Renal pelvis (tissue), 1 donor: ENCODE measurements at regions not wholly inside any gene's neighbourhood (a gene's known extent, or its start where the extent isn't known, plus 50 kb on each side); places are given as distances from the start of the nearest gene placed in this dataset.

Experiments used
- DNase-seq: peaks from one replicate; pipeline ENCODE4 v3.0.0-alpha.2; 2013

DNA sequence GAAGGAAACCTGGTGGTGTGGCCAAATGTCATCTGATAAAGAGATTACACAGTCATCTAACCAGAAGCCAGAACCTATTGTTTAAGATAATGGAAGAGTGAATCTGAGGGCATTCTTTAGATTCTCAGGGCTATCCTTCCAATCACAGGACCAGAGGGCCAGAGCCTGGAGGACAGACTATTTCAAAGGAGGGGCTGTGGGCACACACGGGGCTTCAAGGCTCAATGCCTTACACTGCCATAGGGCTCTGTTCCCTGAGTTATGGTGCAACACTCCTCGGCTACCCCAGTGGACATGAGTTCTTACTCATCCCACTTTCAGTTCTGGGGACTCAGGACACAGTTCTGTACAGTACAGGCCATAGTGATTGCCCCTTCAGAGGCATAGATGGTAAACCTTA is 343.9 kb upstream of the ALCAM start:
- DNase-seq: no peak

DNA sequence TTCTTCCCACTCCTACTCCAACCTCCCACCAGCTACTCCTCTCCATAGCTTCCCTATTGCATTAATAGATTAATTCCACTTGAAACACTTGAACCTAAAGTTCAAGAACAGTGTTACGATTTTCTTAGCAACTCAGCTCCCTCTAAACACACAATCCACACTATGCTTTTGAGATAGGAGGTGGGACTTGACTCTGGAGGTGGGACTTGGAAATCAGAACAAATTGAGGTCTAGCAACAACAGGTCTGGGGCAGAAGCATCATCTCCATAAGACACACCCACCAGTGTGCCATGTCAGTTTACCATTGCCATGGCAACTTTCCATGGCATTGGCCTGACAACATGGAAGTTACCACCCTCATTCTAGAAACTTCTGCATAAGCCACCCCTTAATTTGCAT is 336.5 kb upstream of the ALCAM start:
- DNase-seq: no peak

- DNase-seq: no peak
Observed at GRCh38 chr3:105032541-105032940, 334.2 kb upstream of the ALCAM start.

GRCh38 chr3:105033081-105033480 is 333.6 kb upstream of the ALCAM start:
- DNase-seq: no peak

DNA sequence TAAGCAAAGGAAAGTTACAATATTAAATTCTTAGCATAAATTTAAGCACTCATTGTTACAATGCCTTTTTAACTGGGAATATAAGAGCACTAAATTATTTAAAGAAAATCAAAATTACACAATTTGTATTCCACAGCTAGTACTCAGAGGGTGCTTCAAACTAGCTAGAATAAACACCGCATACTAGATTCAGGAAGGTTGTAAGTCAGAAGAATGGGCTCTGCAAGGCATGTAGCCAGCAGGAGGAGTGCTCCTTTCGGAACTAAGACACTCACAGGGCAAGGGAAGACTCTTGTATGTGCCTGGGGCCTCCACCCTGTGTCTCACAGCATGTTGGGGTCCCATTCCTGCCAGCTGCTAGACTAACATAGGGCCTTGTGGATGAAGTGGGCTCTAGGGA is 327.7 kb upstream of the ALCAM start:
- no peak for DNase-seq

DNA sequence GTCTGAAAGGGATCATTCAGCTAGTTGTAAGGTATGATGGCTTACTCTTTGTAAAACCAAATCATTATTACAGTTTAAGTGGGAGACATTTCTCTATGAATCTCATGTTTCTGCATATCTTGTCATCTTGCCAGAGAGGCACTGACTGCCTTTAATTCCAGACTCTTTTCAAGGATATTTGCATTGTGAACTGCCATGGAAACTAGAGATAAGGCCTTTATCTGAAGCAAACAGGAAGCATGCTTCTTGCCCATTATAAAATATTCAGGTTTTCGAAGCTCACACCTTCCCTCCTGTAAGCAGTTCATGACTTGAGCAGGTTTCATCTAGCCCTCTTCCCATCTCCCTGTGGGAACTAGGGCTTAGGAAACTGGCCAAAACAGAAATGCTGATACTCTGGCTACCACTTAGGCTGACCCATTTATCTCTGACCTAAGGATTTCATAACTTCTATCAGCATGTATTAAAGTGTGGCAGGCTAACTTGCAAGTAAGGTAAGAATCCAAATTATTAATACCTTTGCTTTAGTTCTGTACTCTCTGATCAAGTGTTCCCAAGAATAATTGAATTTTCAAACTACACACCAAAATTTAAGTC is 326.6 kb upstream of the ALCAM start:
- DNase-seq: no peak

DNA sequence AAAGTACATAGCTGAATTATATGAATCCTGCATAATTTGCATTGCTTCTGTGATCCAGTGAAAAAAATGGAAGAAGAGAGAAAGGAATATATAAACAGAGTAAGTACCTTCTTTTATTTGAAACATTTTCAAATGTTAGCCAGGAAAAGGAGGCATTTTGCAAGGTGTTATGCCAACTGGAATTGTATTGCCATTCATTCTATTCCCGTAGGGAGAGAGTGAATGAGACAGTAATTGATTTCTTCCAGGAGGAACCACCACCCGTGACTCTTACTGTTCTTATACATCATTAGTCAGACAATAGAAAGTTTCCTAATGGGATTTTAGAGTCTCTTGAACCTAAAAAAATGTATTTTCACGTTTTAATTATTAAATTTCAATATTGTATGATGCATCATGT is 324.1 kb upstream of the ALCAM start:
- no peak for DNase-seq

GRCh38 chr3:105051111-105051510 is 315.6 kb upstream of the ALCAM start:
- no peak for DNase-seq

- no peak for DNase-seq
Observed at GRCh38 chr3:105051972-105052371, 314.7 kb upstream of the ALCAM start.

GRCh38 chr3:105062853-105063252 is 303.9 kb upstream of the ALCAM start:
- DNase-seq: peak; percentile 28

- DNase-seq: no peak
Observed at GRCh38 chr3:105065895-105066839, 300.5 kb upstream of the ALCAM start.

DNA sequence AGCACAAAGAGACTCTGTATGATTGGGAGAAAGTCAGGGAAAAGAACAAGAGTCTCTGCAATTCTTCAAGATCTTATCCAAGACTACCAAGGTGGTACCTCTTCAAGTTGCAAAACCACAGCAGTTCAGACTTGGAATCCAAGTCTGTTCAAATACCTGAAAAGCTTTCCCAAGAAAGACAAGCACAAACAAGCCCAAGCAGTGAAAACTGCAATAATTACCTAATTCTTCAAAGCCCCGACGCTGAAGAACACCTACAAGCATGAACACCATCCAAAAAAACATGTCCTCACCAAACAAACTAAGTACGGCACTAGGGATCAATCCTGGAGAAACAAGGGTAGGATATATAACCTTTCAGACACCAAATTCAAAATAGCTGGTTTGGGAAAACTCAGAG is 299.3 kb upstream of the ALCAM start:
- DNase-seq: no peak

DNA sequence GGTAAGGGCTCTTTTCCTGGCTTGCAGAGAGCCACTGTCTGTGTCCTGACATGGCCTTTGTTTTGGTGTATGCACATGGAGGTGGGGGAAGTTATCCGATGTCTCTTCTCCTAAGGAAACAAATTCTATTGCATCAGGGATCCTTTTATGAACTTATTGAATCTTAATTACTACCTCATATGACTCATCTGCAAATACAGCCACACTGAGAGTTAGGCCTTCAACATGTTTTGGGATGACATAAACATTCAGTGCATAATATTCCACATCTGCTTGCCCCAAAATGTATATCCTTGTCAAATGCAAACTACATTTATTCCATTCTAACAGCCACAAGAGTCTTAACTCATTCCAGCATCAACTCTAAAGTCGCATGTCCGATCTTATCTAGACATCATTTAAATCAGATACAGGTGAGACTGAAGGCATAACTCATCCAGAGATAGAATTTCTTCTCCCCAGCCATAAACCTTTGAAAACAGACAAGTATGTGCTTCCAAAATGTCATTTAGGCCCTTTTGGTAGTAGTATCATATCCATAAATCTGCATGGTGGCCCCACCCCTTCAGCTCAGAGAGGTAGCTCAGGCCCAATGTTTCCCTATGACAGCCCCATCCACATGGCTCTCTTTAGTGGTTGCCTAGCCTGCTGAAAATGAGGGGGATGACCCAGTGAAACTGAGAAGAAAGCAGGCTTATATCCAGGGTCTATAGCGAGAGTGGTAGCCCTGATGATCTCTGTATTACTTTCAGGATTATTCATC is 289.5 kb upstream of the ALCAM start:
- DNase-seq: no peak

DNA sequence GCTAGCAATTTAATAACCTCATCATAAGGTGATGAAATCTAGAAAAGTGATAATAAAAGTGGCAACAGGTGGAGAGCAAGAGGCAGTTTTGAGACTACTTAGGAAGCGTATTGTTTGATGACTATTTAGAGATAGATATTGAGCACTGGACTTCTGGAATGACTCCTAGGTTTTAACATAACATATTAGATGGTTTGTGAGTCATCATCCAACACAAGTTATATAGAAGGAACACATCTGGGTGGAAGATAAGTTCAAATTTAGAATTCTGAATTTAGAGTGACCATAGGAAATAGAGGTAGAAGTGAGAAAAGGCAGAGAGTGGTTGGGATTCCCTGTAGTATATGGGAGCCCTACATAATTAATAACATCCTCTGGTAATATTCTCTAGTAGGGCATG is 282.8 kb upstream of the ALCAM start:
- DNase-seq: no peak

DNA sequence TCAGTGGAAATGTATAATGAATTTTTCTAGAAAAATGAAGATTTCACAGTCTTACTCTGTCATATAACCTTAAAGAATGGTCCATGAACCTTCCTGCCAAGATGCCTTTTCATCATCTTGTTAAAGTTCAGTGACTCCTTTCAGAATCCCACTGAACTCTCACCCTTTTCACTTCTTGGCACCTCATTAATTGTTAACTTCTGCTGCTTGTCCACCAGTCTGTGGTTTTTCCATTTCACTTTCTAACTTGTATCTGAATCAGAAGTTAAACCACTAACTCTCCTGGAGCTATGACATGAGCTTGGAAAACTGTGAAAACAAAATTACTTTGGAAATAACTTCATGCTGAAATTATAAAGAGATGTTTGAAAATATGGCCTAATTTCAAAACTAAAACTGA is 281.2 kb upstream of the ALCAM start:
- no peak for DNase-seq

DNA sequence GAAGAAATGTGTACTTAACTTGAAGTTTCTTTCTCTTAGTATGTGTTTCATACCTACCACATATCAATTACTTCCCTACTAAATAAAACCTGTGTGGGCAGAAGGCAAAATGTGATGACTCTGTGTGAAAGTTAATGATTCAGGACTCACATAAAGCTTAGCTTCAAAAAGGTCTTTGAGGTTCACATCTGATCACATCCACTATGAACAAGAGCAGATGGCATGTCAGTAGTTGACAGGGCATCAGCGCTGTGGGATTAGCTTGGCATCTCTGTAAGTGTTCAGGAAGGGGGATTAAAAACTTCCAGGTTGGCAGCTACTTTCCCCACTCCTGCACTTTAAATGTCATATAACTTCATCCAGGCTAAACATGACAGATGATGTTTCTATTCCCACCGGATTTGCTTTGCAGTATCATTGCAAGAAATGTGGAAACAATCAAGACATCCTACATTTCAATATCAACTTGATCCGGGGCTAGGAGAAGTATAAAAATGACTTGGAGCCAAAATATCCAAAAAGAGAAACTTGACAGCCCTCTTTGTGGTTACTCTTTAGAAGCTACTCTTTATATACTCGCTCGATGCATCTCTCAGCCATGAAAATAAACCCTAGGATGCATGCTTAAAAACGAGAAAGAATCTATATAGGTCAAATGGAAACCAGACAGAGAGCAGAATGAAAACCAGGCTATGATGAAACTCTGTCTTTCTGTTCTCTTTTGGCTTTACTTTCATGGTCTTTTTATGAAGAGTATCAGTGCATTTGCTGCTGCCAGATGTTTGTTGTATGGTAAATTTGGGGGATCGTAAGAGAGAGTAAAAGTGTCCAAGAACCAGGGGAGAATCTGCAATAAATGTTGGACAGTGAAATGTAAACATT is 273.1 kb upstream of the ALCAM start:
- DNase-seq: no peak

DNA sequence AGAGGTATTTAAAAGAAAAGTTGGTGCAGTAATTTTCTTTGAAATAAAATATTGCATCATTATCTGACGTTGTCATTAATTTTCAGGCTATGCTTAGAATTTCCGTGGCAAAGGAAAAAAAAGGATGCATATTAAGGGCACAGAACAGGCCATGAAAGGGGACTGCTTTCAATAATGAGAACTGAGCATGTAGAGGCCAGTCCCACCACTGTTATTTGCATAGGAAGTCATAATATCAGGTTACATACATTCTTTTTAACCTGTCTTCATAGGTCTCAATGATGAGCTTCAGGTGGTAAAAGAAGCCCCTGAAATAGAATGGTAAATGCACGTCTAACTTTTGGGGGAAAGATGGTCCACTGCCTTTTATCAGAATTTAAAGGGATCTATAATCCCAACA is 272.1 kb upstream of the ALCAM start:
- DNase-seq: no peak

GRCh38 chr3:105096071-105096470 is 270.6 kb upstream of the ALCAM start:
- DNase-seq: no peak

DNA sequence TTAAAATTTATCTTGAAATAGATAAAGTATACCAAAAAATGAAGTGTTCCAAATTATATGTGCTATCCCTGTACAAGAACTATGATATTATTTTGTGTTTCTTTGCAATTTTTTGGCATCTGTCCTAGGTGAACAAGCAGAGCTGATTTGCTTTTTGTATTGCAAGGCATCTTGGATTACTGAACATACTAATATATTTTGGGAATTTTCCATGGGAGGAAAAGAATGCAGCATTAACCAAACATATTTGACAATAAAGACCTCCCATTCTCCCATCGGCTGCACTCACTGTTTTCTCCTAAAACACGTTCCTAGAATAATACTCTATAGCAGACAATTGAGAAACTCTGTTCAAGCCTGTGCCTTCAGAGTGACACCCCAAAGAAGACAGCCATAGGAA is 265.1 kb upstream of the ALCAM start:
- no peak for DNase-seq

DNA sequence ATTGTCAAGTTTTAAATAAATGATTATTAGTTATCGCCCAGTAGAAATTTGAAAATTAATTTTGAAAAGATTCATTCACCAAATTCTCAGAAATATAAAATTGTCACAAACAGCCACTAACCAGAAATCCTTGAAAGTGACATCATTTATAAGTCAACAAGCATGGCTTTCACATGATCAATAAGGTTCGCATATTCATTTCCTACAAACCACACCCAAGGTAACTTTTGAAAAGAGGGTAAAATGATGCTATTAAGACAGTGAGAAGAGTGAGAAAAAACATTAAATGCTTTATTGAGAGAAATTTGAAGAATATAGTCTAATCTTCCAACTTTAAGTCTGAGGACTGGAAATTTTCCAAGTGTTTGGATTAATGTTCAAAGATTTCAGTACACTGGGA is 263.6 kb upstream of the ALCAM start:
- no peak for DNase-seq

GRCh38 chr3:105108823-105109222 is 257.9 kb upstream of the ALCAM start:
- no peak for DNase-seq

- DNase-seq: no peak
Observed at GRCh38 chr3:105118905-105119304, 247.8 kb upstream of the ALCAM start.
